Uterus (tissue), 3 donors: ENCODE measurements at regions not wholly inside any gene's neighbourhood (a gene's known extent, or its start where the extent isn't known, plus 50 kb on each side); places are given as distances from the start of the nearest gene placed in this dataset.
"Not testable (repeated sequence)": the region's sequence is repeated elsewhere in the genome, so short reads cannot be mapped to it uniquely, and the experiment has no call there.

Source experiments
- DNase-seq, 2 donors: peaks; one replicate each; pipeline ENCODE4 v3.0.0-alpha.2; 2019 to 2020
- H3K27ac ChIP-seq, 2 donors: fragments of 200-600 bp; sonication (generic); 1 replicate in 1 of 2; 2 replicates in 1 of 2; pipeline ENCODE4 v1.5.1; 2016 to 2018
- H3K27me3 ChIP-seq, 2 donors: fragments of 200-600 bp; sonication (generic); one replicate each; pipeline ENCODE4 v1.5.1; 2018 to 2019; ENCODE audit warnings: control low read depth in 1 of 2
- H3K36me3 ChIP-seq, 2 donors: fragments of 200-600 bp; sonication (generic); one replicate each; pipeline ENCODE4 v1.5.1; 2019; ENCODE audit warnings: control low read depth in 1 of 2
- H3K4me1 ChIP-seq, 2 donors: fragments of 200-600 bp; sonication (generic); one replicate each; pipeline ENCODE4 v1.5.1; 2018 to 2019; ENCODE audit warnings: control low read depth in 1 of 2
- H3K4me3 ChIP-seq, 2 donors: fragments of 200-600 bp; sonication (generic); 1 replicate in 1 of 2; 2 replicates in 1 of 2; pipeline ENCODE4 v1.5.1; 2018 to 2019; ENCODE audit warnings: mild to moderate bottlenecking in 1 of 2
- H3K9me3 ChIP-seq, 2 donors: fragments of 200-600 bp; sonication (generic); one replicate each; pipeline ENCODE4 v1.5.1; 2019; ENCODE audit warnings: control low read depth in 1 of 2
- CTCF ChIP-seq, 4 experiments: fragments of 200-600 bp in 2 of 4; fragments of 450-650 bp in 2 of 4; sonication (generic) in 2 of 4; IDR thresholded peaks; one replicate each; pipeline ENCODE4 v1.5.1; 2016 to 2019; ENCODE audit warnings: antibody characterized with exemption in 4 of 4, mild to moderate bottlenecking in 2 of 4, moderate library complexity in 1 of 4
- POLR2A ChIP-seq, 2 donors: fragments of 450-650 bp; IDR thresholded peaks; one replicate each; pipeline ENCODE4 v1.6.1; 2016; ENCODE audit warnings: antibody characterized with exemption in 2 of 2, mild to moderate bottlenecking in 1 of 2, moderate library complexity in 1 of 2
- intact Hi-C: fragments of 100-400 bp; cut with DNase I; formaldehyde crosslinking; loops from one replicate; pipeline ENCODE4 v1.15.1; 2023; ENCODE audit warnings: low total_unique reads
- donor health status: DM: yes; HTN: yes; CAD: no.

DNA sequence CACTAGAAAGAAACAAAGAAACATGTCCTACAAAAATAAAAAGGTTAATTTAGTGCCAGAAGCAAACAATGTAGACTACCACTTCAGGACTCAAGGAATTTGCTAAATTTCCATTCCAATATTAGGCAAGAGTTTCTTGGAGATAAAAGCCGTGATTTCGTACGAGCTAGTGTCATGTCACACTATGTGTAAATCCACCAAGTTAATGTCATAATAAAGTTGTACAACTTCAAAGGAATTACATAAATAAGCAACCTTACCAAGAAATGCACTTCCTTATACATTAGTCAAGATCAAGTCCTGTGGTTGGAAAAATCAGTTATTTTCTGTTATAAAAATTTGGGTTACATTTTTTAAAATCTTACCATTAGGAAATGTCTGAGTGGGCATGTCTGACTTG, 1222.8 kb downstream of the GALC start:
- H3K27ac ChIP-seq, result no peak overlapping the region
- no peaks in the 10 kb centered on the region for H3K9me3 ChIP-seq
- H3K36me3 ChIP-seq, result no peaks in the 10 kb centered on the region
- no peaks in the 10 kb centered on the region for H3K4me1 ChIP-seq
- intact Hi-C loops, result no loop called here
- no peak for DNase-seq
- H3K4me3 ChIP-seq, result no peak overlapping the region
- TF ChIP-seq POLR2A (IDR thresholded peaks at IDR 0.05) (no peak), CTCF (IDR thresholded peaks at IDR 0.05) (no peak)
- no peaks in the 10 kb centered on the region for H3K27me3 ChIP-seq

DNA sequence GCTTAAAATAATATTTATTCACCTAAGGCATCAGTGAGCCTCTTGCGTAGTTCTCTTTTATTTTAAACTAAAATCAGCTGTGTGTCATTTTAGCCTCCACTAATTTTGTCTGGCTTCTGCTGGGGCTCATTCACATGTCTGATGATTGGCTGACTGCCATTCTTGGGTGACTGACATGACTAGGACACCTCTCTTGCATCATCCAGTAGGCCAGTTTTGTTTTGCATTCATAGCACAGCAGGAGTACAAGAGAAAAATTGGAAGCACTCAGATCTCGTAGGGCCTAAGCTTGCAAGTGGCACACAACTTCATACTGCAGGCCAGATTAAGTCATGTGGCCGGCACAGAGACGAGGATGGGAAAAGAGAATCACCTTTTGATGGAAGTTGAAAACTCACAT, 1226.5 kb downstream of the GALC start:
- no peak overlapping the region for H3K4me3 ChIP-seq
- intact Hi-C loops, result no loop called here

DNA sequence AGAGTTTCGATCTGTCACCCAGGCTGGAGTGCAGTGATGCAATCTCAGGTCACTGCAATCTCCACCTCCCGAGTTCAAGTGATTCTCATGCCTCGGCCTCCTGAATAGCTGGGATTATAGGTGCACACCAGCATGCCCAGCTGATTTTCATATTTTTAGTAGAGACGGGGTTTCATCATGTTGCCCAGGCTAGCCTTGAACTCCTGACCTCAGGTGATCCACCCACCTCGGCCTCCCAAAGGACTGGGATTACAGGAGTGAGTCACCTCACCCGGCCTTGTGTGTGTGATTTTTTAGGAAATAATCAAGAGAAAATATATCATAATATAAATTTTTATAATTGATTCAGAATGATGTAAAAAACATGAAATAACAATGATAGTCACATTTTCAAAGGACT, 1231.4 kb downstream of the GALC start:
- Histone ChIP-seq H3K4me3 (no peak overlapping the region), H3K27me3 (no peaks in the 10 kb centered on the region), H3K4me1 (no peaks in the 10 kb centered on the region), H3K36me3 (no peaks in the 10 kb centered on the region), H3K9me3 (no peaks in the 10 kb centered on the region), H3K27ac (no peak overlapping the region)
- intact Hi-C loops, result no loop called here
- no peak for DNase-seq
- TF ChIP-seq POLR2A (IDR thresholded peaks at IDR 0.05), result no peak
- TF ChIP-seq CTCF (IDR thresholded peaks at IDR 0.05), result no peak

More for the DNA sequence above, 1226.5 kb downstream of the GALC start:
- Histone ChIP-seq H3K27me3 (no peaks in the 10 kb centered on the region), H3K36me3 (no peaks in the 10 kb centered on the region), H3K9me3 (no peaks in the 10 kb centered on the region), H3K4me1 (no peaks in the 10 kb centered on the region), H3K27ac (no peak overlapping the region)
- TF ChIP-seq POLR2A (IDR thresholded peaks at IDR 0.05) (no peak), CTCF (IDR thresholded peaks at IDR 0.05) (no peak)
- no peak for DNase-seq

- H3K27me3 ChIP-seq, result no peaks in the 10 kb centered on the region
- no peak overlapping the region for H3K27ac ChIP-seq
- no peaks in the 10 kb centered on the region for H3K36me3 ChIP-seq
- TF ChIP-seq CTCF (IDR thresholded peaks at IDR 0.05) (no peak), POLR2A (IDR thresholded peaks at IDR 0.05) (no peak)
- no peaks in the 10 kb centered on the region for H3K9me3 ChIP-seq
- no peak overlapping the region for H3K4me3 ChIP-seq
- no peak for DNase-seq
- no peaks in the 10 kb centered on the region for H3K4me1 ChIP-seq
- intact Hi-C loops, result no loop called here
These were observed 1226.7 kb downstream of the FLRT2 start for GRCh38 chr14:86756521-86757190.

DNA sequence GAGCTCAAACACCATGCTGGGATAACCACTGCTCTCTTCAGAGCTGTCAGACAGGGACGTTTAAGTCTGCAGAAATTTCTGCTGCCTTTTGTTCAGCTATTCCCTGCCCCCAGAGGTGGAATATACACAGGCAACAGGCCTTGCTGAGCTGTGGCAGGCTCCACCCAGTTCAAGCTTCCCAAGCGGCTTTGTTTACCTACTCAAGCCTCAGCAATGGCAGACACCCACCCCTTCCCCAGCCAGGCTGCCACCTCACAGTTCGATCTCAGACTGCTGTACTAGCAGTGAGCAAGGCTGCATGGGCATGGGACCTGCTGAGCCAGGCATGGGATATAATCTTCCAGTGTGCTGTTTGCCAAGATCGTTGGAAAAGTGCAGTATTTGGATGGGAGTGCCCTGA, 1220.5 kb downstream of the FLRT2 start:
- DNase-seq, H3K36me3 ChIP-seq, H3K27me3 ChIP-seq, H3K9me3 ChIP-seq, H3K27ac ChIP-seq, H3K4me3 ChIP-seq, intact Hi-C loops, H3K4me1 ChIP-seq: not testable (repeated sequence)

GRCh38 chr14:86739761-86740160, 1209.8 kb downstream of the FLRT2 start:
- Histone ChIP-seq H3K27me3 (no peaks in the 10 kb centered on the region), H3K9me3 (no peaks in the 10 kb centered on the region), H3K4me1 (no peaks in the 10 kb centered on the region), H3K27ac (no peak overlapping the region), H3K4me3 (no peak overlapping the region), H3K36me3 (no peaks in the 10 kb centered on the region)
- no peak for TF ChIP-seq POLR2A (IDR thresholded peaks at IDR 0.05)
- TF ChIP-seq CTCF (IDR thresholded peaks at IDR 0.05), result no peak
- no peak for DNase-seq
- intact Hi-C loops, result no loop called here

GRCh38 chr14:86731427-86731826, 1201.5 kb downstream of the FLRT2 start:
- H3K4me1 ChIP-seq, H3K9me3 ChIP-seq, H3K4me3 ChIP-seq, H3K36me3 ChIP-seq, H3K27ac ChIP-seq, H3K27me3 ChIP-seq, intact Hi-C loops, DNase-seq: not testable (repeated sequence)
